SK-N-SH (cell line): ENCODE measurements at regions not wholly inside any gene's neighbourhood (a gene's known extent, or its start where the extent isn't known, plus 50 kb on each side); places are given as distances from the start of the nearest gene placed in this dataset.

ENCODE experiments used
- CTCF ChIA-PET: fragments of 300-600, 350-600 bp; formaldehyde crosslinking; extraction: SDS; loops from one replicate; lab custom pipeline; 2021; lab: Yijun Ruan, JAX
- POLR2A ChIA-PET: fragments of 350-600 bp; sonication (Branson Sonifier 250); formaldehyde crosslinking; extraction: SDS; loops from one replicate; lab custom pipeline; 2020; ENCODE audit warnings: antibody characterized with exemption, inconsistent platforms; lab: Yijun Ruan, JAX
- DNase-seq: peaks from one replicate; pipeline ENCODE4 v3.0.0; 2012
- H2AFZ ChIP-seq: fragments of 200-600 bp; sonication (generic); 2 replicates; pipeline ENCODE4 v1.8.1; 2016; ENCODE audit warnings: antibody characterized with exemption, mild to moderate bottlenecking, low read depth
- H3F3A ChIP-seq: fragments of 200-600 bp; sonication (generic); replicated peaks from 2 replicates; pipeline ENCODE3; 2016; ENCODE audit warnings: antibody characterized with exemption, mild to moderate bottlenecking; ENCODE audit not compliant: insufficient read depth
- H3K27ac ChIP-seq, 2 experiments: fragments of 200-500 bp in 1 of 2; fragments of 200-600 bp in 1 of 2; sonication (Bioruptor generic) in 1 of 2; sonication (generic), shearing (Covaris generic) in 1 of 2; 2 replicates each; pipeline versions ENCODE4 v1.5.1 to v1.6.1; 2014 to 2016; ENCODE audit warnings: low read depth in 2 of 2, inconsistent platforms in 1 of 2, low read length in 1 of 2, mild to moderate bottlenecking in 1 of 2, mixed read lengths in 1 of 2
- H3K27me3 ChIP-seq: fragments of 200-600 bp; sonication (generic), shearing (Covaris generic); 2 replicates; pipeline ENCODE4 v1.6.1; 2016; ENCODE audit warnings: mixed run types; ENCODE audit not compliant: insufficient read depth
- H3K36me3 ChIP-seq, 2 experiments: fragments of 200-500 bp in 1 of 2; fragments of 200-600 bp in 1 of 2; sonication (Bioruptor generic) in 1 of 2; sonication (generic) in 1 of 2; replicated peaks in 1 of 2; 2 replicates each; pipeline versions ENCODE3 to v1.5.1; 2014 to 2016; ENCODE audit warnings: low read length in 1 of 2, mild to moderate bottlenecking in 1 of 2; ENCODE audit not compliant: insufficient read depth in 2 of 2, control insufficient read depth in 1 of 2
- H3K4me1 ChIP-seq, 2 experiments: fragments of 200-500 bp in 1 of 2; fragments of 200-600 bp in 1 of 2; sonication (Bioruptor generic) in 1 of 2; sonication (generic), shearing (Covaris generic) in 1 of 2; 2 replicates each; pipeline versions ENCODE4 v1.5.1 to v1.6.1; 2014 to 2016; ENCODE audit warnings: low read depth in 1 of 2, low read length in 1 of 2, mixed run types in 1 of 2; ENCODE audit not compliant: insufficient read depth in 2 of 2, control insufficient read depth in 1 of 2
- H3K4me2 ChIP-seq: fragments of 200-600 bp; sonication (generic), shearing (Covaris generic); 2 replicates; pipeline ENCODE4 v1.6.1; 2017; ENCODE audit warnings: mixed run types
- H3K4me3 ChIP-seq, 2 experiments: fragments of 200-500 bp in 1 of 2; fragments of 200-600 bp in 1 of 2; sonication (Bioruptor generic) in 1 of 2; sonication (generic), shearing (Covaris generic) in 1 of 2; 2 replicates each; pipeline versions ENCODE4 v1.5.1 to v1.8.1; 2014 to 2016; ENCODE audit warnings: low read depth in 2 of 2, inconsistent platforms in 1 of 2, low read length in 1 of 2, mild to moderate bottlenecking in 1 of 2, mixed read lengths in 1 of 2, moderate library complexity in 1 of 2
- H3K79me2 ChIP-seq: fragments of 200-600 bp; sonication (generic); 2 replicates; pipeline ENCODE4 v1.8.1; 2017; ENCODE audit warnings: mild to moderate bottlenecking; ENCODE audit not compliant: insufficient read depth
- H3K9ac ChIP-seq: fragments of 200-600 bp; sonication (generic); 2 replicates; pipeline ENCODE4 v1.6.1; 2017; ENCODE audit warnings: mixed run types
- H3K9me2 ChIP-seq: fragments of 200-600 bp; sonication (generic); 2 replicates; pipeline ENCODE4 v1.6.1; 2017; ENCODE audit warnings: mixed run types
- H3K9me3 ChIP-seq: fragments of 200-600 bp; sonication (generic); 2 replicates; pipeline ENCODE4 v1.6.1; 2017; ENCODE audit warnings: mixed run types, mild to moderate bottlenecking, moderate library complexity
- H4K20me1 ChIP-seq: fragments of 200-600 bp; sonication (generic); 2 replicates; pipeline ENCODE4 v1.6.1; 2017; ENCODE audit warnings: mild to moderate bottlenecking, mixed run types; ENCODE audit not compliant: insufficient read depth
- CHD2 ChIP-seq: fragments of 150-350 bp; IDR thresholded peaks from 2 replicates; pipeline ENCODE4 v1.6.1; 2018; ENCODE audit warnings: low read length; ENCODE audit not compliant: partially characterized antibody
- ELF1 ChIP-seq: IDR thresholded peaks from 2 replicates; pipeline ENCODE4 v1.4.0; 2012
- EP300 ChIP-seq, 2 experiments: IDR thresholded peaks; 2 replicates each; pipeline versions ENCODE4 v1.4.0 to v1.6.1; 2012; ENCODE audit warnings: borderline replicate concordance in 1 of 2, low read depth in 1 of 2, low read length in 1 of 2
- FOXM1 ChIP-seq: IDR thresholded peaks from 2 replicates; pipeline ENCODE4 v1.4.0; 2012; ENCODE audit warnings: low read depth, mild to moderate bottlenecking
- GABPA ChIP-seq: IDR thresholded peaks from 2 replicates; pipeline ENCODE4 v1.4.0; 2012; ENCODE audit warnings: low read depth, mild to moderate bottlenecking
- GATA2 ChIP-seq: sonication (generic); formaldehyde crosslinking; IDR thresholded peaks from 2 replicates; pipeline ENCODE4 v1.5.0; 2020; ENCODE audit warnings: mild to moderate bottlenecking, missing genetic modification reagents
- JUND ChIP-seq: IDR thresholded peaks from 2 replicates; pipeline ENCODE4 v1.4.0; 2012
- MXI1 ChIP-seq: IDR thresholded peaks from 2 replicates; pipeline ENCODE4 v1.6.1; 2012; ENCODE audit warnings: mild to moderate bottlenecking, low read depth, low read length, improper control_type of control experiment
- NFIC ChIP-seq: IDR thresholded peaks from 2 replicates; pipeline ENCODE4 v1.4.0; 2012; ENCODE audit warnings: borderline replicate concordance
- NRF1 ChIP-seq: IDR thresholded peaks from 2 replicates; pipeline ENCODE4 v1.6.1; 2012; ENCODE audit warnings: low read depth, mild to moderate bottlenecking, low read length
- RFX5 ChIP-seq: IDR thresholded peaks from 2 replicates; pipeline ENCODE4 v1.6.1; 2012; ENCODE audit warnings: mild to moderate bottlenecking, improper control_type of control experiment, low read length
- TEAD4 ChIP-seq: IDR thresholded peaks from 2 replicates; pipeline ENCODE4 v1.4.0; 2012; ENCODE audit warnings: mild to moderate bottlenecking, borderline replicate concordance; ENCODE audit not compliant: insufficient read depth
- YY1 ChIP-seq: IDR thresholded peaks from 2 replicates; pipeline ENCODE4 v1.4.0; 2012; ENCODE audit warnings: low read depth, mild to moderate bottlenecking
- WGBS: methylation state at CpG from one replicate; pipeline ENCODE4 v1.1.6; 2017; ENCODE audit warnings: low lambda C conversion rate; 5-methylcytosine and 5-hydroxymethylcytosine counted together
- TF ChIP-seq, protein P1 (sequence below): IDR thresholded peaks from 2 replicates; pipeline ENCODE4 v1.4.0; 2012; ENCODE audit warnings: low read depth
- TF ChIP-seq, protein P2 (sequence below): fragments of 200-600 bp; sonication (generic); IDR thresholded peaks from 2 replicates; pipeline ENCODE4 v1.6.1; 2017; ENCODE audit warnings: antibody characterized with exemption, mild to moderate bottlenecking, moderate library complexity
- TF ChIP-seq, protein P3 (sequence below): IDR thresholded peaks from 2 replicates; pipeline ENCODE4 v1.6.1; 2012; ENCODE audit warnings: mild to moderate bottlenecking, low read depth, low read length, moderate library complexity

DNA sequence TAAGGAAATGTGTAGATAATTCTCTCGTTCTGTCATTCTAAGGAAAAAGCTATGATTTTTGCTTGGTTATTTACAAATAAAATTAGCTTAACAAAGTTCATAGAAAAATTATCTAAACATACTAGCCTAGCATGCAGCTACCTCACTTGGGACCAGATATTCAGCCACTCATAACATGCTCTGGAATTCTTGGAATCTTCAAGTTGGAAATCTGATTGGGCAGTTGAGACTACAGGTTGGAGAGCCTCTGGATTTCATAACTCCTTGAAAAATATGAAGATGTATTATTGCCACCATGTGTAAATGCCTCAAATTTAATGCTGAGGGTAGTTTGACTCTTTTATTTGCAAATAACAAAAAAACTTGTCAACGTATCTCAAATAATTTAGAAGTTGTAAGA is 132.2 kb upstream of the GULP1 start:
- Histone ChIP-seq H3F3A (no peaks in the 10 kb centered on the region), H3K27ac (no peak overlapping the region), H3K9me3 (no peaks in the 10 kb centered on the region), H3K79me2 (no peaks in the 10 kb centered on the region; the same call in 1 of the 2 replicates), H3K4me1 (no peaks in the 10 kb centered on the region), H2AFZ (no peak overlapping the region), H3K36me3 (no peaks in the 10 kb centered on the region), H3K9ac (no peak overlapping the region), H3K4me3 (no peak overlapping the region), H3K4me2 (no peak overlapping the region), H3K27me3 (no peaks in the 10 kb centered on the region), H3K9me2 (no peaks in the 10 kb centered on the region), H4K20me1 (no peaks in the 10 kb centered on the region)
- ChIA-PET CTCF (interaction anchor here (0.9 kb wide), 1 partner anchor 24 kb away, joined by 3 read pairs; no protein-coding TSS in a partner anchor), POLR2A (no interaction called here)
- WGBS: 89% methylated on average over 2 of the region's 2 CpGs
- no peak for DNase-seq
- TF ChIP-seq TEAD4 (no peak), YY1 (no peak), JUND (no peak), GABPA (no peak), FOXM1 (no peak), CHD2 (no peak)
- TF ChIP-seq, protein P1, sequence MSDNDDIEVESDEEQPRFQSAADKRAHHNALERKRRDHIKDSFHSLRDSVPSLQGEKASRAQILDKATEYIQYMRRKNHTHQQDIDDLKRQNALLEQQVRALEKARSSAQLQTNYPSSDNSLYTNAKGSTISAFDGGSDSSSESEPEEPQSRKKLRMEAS: no peak

DNA sequence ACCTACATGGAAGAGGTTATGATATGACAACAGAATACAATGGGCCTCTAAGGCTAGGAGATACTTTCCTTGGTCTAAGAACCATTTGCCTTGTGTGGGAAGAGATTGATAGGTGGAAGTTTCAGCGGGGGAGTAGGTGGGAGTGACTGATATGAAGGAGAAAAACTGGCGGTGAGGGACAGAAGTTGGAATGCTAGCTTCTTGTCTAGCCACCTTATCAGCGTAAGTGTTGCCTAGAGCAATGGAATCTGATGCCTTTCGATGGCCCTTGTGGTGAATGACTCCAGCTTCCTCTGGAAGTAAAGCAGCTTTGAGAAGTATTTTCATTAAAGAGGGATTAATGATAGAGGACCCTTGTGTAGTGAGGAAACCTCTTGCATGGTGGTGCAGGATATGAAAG is 121.3 kb upstream of the GULP1 start:
- Histone ChIP-seq H3K9ac (no peak overlapping the region), H3K4me1 (no peaks in the 10 kb centered on the region), H2AFZ (no peak overlapping the region), H3F3A (no peaks in the 10 kb centered on the region), H3K79me2 (no peaks in the 10 kb centered on the region), H3K27ac (no peak overlapping the region), H3K27me3 (no peaks in the 10 kb centered on the region), H3K9me2 (no peaks in the 10 kb centered on the region), H3K4me2 (no peak overlapping the region), H4K20me1 (no peaks in the 10 kb centered on the region), H3K9me3 (no peaks in the 10 kb centered on the region; the same call in 1 of the 2 replicates)
- WGBS: 81% methylated on average over 4 of the region's 4 CpGs
- POLR2A ChIA-PET: no interaction called here
- CTCF ChIA-PET: interaction anchor here (0.6 kb wide), 1 partner anchor 94 kb away, joined by 3 read pairs; no protein-coding TSS in a partner anchor
- no peak for DNase-seq
- TF ChIP-seq EP300 (IDR thresholded peaks at IDR 0.05; ENCODE audit: borderline replicate concordance in 1 of 2, low read depth in 1 of 2, low read length in 1 of 2): no peak
- TF ChIP-seq, protein P2, sequence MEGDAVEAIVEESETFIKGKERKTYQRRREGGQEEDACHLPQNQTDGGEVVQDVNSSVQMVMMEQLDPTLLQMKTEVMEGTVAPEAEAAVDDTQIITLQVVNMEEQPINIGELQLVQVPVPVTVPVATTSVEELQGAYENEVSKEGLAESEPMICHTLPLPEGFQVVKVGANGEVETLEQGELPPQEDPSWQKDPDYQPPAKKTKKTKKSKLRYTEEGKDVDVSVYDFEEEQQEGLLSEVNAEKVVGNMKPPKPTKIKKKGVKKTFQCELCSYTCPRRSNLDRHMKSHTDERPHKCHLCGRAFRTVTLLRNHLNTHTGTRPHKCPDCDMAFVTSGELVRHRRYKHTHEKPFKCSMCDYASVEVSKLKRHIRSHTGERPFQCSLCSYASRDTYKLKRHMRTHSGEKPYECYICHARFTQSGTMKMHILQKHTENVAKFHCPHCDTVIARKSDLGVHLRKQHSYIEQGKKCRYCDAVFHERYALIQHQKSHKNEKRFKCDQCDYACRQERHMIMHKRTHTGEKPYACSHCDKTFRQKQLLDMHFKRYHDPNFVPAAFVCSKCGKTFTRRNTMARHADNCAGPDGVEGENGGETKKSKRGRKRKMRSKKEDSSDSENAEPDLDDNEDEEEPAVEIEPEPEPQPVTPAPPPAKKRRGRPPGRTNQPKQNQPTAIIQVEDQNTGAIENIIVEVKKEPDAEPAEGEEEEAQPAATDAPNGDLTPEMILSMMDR: no peak
- TF ChIP-seq, all 33 proteins: peak for 0
- Histone ChIP-seq H3K36me3 (no peaks in the 10 kb centered on the region), H3K4me3 (no peak overlapping the region)

DNA sequence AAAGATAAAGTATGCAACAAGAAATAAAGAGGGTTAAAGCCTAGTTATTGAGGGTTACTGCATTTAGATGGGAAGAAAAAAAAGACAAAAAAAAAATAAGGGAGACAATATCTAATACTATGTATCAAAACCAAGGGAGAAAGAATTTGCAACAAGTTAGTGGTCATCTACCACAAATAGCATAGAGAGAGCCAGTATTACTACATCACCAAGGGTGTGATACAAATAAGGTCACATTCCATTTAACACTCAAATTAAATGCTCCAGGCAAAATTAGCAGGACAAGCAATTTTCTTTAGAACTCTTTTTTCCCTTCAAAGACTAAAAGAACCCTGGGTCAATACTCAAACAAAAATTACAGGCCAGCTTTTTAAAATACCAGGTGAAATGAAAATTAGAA is 115.1 kb upstream of the GULP1 start:
- H3K4me2 ChIP-seq: no peak overlapping the region
- no peaks in the 10 kb centered on the region for H3K27me3 ChIP-seq
- H4K20me1 ChIP-seq: no peaks in the 10 kb centered on the region
- H3K27ac ChIP-seq: no peak overlapping the region
- H3F3A ChIP-seq: no peaks in the 10 kb centered on the region
- ChIA-PET CTCF (no interaction called here), POLR2A (no interaction called here)
- no peak for DNase-seq
- no peak overlapping the region for H3K4me3 ChIP-seq
- H3K9ac ChIP-seq: no peak overlapping the region
- H3K79me2 ChIP-seq: no peaks in the 10 kb centered on the region
- no peak overlapping the region for H2AFZ ChIP-seq
- no peaks in the 10 kb centered on the region for H3K9me2 ChIP-seq
- H3K36me3 ChIP-seq: no peaks in the 10 kb centered on the region
- H3K9me3 ChIP-seq: no peaks in the 10 kb centered on the region
- no peaks in the 10 kb centered on the region for H3K4me1 ChIP-seq
- TF ChIP-seq NRF1: no peak
- no peak for TF ChIP-seq MXI1
- no peak for TF ChIP-seq GABPA
- no peak for TF ChIP-seq ELF1
- TF ChIP-seq, protein P2: no peak
- TF ChIP-seq RFX5: no peak
- TF ChIP-seq, protein P3, sequence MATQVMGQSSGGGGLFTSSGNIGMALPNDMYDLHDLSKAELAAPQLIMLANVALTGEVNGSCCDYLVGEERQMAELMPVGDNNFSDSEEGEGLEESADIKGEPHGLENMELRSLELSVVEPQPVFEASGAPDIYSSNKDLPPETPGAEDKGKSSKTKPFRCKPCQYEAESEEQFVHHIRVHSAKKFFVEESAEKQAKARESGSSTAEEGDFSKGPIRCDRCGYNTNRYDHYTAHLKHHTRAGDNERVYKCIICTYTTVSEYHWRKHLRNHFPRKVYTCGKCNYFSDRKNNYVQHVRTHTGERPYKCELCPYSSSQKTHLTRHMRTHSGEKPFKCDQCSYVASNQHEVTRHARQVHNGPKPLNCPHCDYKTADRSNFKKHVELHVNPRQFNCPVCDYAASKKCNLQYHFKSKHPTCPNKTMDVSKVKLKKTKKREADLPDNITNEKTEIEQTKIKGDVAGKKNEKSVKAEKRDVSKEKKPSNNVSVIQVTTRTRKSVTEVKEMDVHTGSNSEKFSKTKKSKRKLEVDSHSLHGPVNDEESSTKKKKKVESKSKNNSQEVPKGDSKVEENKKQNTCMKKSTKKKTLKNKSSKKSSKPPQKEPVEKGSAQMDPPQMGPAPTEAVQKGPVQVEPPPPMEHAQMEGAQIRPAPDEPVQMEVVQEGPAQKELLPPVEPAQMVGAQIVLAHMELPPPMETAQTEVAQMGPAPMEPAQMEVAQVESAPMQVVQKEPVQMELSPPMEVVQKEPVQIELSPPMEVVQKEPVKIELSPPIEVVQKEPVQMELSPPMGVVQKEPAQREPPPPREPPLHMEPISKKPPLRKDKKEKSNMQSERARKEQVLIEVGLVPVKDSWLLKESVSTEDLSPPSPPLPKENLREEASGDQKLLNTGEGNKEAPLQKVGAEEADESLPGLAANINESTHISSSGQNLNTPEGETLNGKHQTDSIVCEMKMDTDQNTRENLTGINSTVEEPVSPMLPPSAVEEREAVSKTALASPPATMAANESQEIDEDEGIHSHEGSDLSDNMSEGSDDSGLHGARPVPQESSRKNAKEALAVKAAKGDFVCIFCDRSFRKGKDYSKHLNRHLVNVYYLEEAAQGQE: no peak
- no peak for TF ChIP-seq YY1
- no peak for TF ChIP-seq GATA2
- TF ChIP-seq NFIC: no peak
